ENCODE measurements at regions not wholly inside any gene's neighbourhood (a gene's known extent, or its start where the extent isn't known, plus 50 kb on each side); places are given as distances from the start of the nearest gene placed in this dataset.

- Histone ChIP-seq H3K27ac (no peak overlapping the region), H3K27me3 (ENCODE audit: insufficient read depth, low read depth, severe bottlenecking) (peaks cover 10% of the 10 kb centered on the region), H3K36me3 (no peaks in the 10 kb centered on the region), H3K9me3 (ENCODE audit: severe bottlenecking) (no peaks in the 10 kb centered on the region), H3K4me3 (ENCODE audit: low read depth, low read length) (no peak overlapping the region)
- peak; percentile 16 for DNase-seq
- TF ChIP-seq CTCF (IDR thresholded peaks at IDR 0.05; ENCODE audit: low read depth, low read length), result no peak
Measured at GRCh38 chr12:115072712-115073111, 388.7 kb upstream of the TBX3 start.

GRCh38 chr12:115070313-115070712, 386.3 kb upstream of the TBX3 start:
- Histone ChIP-seq H3K27me3 (ENCODE audit: insufficient read depth, low read depth, severe bottlenecking) (peaks cover 6% of the 10 kb centered on the region), H3K27ac (no peak overlapping the region), H3K36me3 (no peaks in the 10 kb centered on the region), H3K4me3 (ENCODE audit: low read depth, low read length) (no peak overlapping the region), H3K9me3 (ENCODE audit: severe bottlenecking) (no peaks in the 10 kb centered on the region)
- TF ChIP-seq CTCF (IDR thresholded peaks at IDR 0.05; ENCODE audit: low read depth, low read length), result no peak
- DNase-seq, result peak; percentile 19

GRCh38 chr12:115064296-115064695, 380.3 kb upstream of the TBX3 start:
- no peaks in the 10 kb centered on the region for H3K27me3 ChIP-seq (ENCODE audit: insufficient read depth, low read depth, severe bottlenecking)
- H3K27ac ChIP-seq, result no peak overlapping the region
- DNase-seq, result no peak
- no peak overlapping the region for H3K4me3 ChIP-seq (ENCODE audit: low read depth, low read length)
- H3K36me3 ChIP-seq, result no peaks in the 10 kb centered on the region
- TF ChIP-seq CTCF (IDR thresholded peaks at IDR 0.05; ENCODE audit: low read depth, low read length), result no peak
- no peaks in the 10 kb centered on the region for H3K9me3 ChIP-seq (ENCODE audit: severe bottlenecking)

- H3K4me3 ChIP-seq (ENCODE audit: low read depth, low read length), result no peak overlapping the region
- no peaks in the 10 kb centered on the region for H3K27me3 ChIP-seq (ENCODE audit: insufficient read depth, low read depth, severe bottlenecking)
- no peaks in the 10 kb centered on the region for H3K36me3 ChIP-seq
- DNase-seq, result no peak
- H3K27ac ChIP-seq, result no peak overlapping the region
- no peaks in the 10 kb centered on the region for H3K9me3 ChIP-seq (ENCODE audit: severe bottlenecking)
- TF ChIP-seq CTCF (IDR thresholded peaks at IDR 0.05; ENCODE audit: low read depth, low read length), result no peak
Measured at GRCh38 chr12:115062741-115063140, 378.8 kb upstream of the TBX3 start.

- no peak for DNase-seq
- TF ChIP-seq CTCF (IDR thresholded peaks at IDR 0.05; ENCODE audit: low read depth, low read length), result no peak
- Histone ChIP-seq H3K27me3 (ENCODE audit: insufficient read depth, low read depth, severe bottlenecking) (no peaks in the 10 kb centered on the region), H3K27ac (no peak overlapping the region), H3K4me3 (ENCODE audit: low read depth, low read length) (no peak overlapping the region), H3K36me3 (no peaks in the 10 kb centered on the region), H3K9me3 (ENCODE audit: severe bottlenecking) (no peaks in the 10 kb centered on the region)
Measured at GRCh38 chr12:115060477-115061168, 376.6 kb upstream of the TBX3 start.

GRCh38 chr12:115057445-115057844, 373.5 kb upstream of the TBX3 start:
- H3K27ac ChIP-seq, result no peak overlapping the region
- no peak overlapping the region for H3K4me3 ChIP-seq (ENCODE audit: low read depth, low read length)
- no peaks in the 10 kb centered on the region for H3K9me3 ChIP-seq (ENCODE audit: severe bottlenecking)
- no peak for TF ChIP-seq CTCF (IDR thresholded peaks at IDR 0.05; ENCODE audit: low read depth, low read length)
- no peak for DNase-seq
- no peaks in the 10 kb centered on the region for H3K36me3 ChIP-seq
- no peaks in the 10 kb centered on the region for H3K27me3 ChIP-seq (ENCODE audit: insufficient read depth, low read depth, severe bottlenecking)

All from WERI-Rb-1 (cell line).